DMS 273 treated with DMSO at 0.1 percent for 48 hours (cell line): ENCODE measurements at regions not wholly inside any gene's neighbourhood (a gene's known extent, or its start where the extent isn't known, plus 50 kb on each side); places are given as distances from the start of the nearest gene placed in this dataset.

ENCODE experiments used
- DNase-seq: peaks from one replicate; lab custom pipeline; 2025; lab: John Stamatoyannopoulos, UW

DNA sequence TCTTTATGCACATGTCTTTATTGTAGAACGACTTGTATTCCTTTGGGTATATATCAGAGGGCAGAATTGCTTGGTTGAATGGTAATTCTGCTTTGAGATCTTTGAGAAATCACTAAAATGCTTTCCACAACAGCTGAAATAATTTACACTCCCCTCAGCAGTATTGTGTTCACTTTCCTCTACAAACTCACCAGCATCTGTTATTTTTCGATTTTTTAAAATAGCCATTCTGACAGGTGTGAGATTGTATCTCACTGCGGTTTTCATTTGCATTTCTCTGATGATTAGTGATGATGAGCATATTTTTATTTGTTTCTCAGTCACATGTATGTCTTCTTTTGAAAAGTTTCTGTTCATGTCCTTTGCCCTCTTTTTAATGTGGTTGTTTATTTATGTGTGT is 459.8 kb downstream of the PABPC4L start:
- DNase-seq = no peak

DNA sequence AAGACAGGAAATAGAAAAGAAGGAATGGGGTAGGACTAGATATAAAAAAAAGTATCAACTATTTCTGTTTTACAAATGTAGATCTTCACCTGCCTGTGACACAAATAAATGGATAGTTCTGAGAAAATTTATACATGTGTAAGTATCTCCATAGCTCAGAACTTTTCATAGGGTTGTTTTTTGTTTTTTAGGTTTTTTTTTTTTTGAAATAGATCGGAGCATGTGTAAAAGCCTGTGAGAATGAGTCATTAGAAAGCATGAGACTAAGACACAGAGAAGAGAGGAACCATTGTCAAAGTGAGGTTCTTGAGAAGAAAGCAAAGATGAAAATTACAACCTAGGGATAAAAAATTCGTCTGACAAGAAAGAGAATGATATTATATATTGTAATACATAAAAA is 481.6 kb downstream of the PABPC4L start:
- DNase-seq = no peak

- no peak for DNase-seq
Observed at GRCh38 chr4:133719098-133719497, 482.5 kb downstream of the PABPC4L start.

- no peak for DNase-seq
Observed at GRCh38 chr4:133714211-133714610, 487.4 kb downstream of the PABPC4L start.

- no peak for DNase-seq
Observed at GRCh38 chr4:133713340-133713739, 488.2 kb downstream of the PABPC4L start.

GRCh38 chr4:133711817-133712216 is 489.8 kb downstream of the PABPC4L start:
- no peak for DNase-seq

GRCh38 chr4:133694416-133694815 is 507.2 kb downstream of the PABPC4L start:
- DNase-seq = no peak

- no peak for DNase-seq
Observed at GRCh38 chr4:133683967-133684366, 517.6 kb downstream of the PABPC4L start.

DNA sequence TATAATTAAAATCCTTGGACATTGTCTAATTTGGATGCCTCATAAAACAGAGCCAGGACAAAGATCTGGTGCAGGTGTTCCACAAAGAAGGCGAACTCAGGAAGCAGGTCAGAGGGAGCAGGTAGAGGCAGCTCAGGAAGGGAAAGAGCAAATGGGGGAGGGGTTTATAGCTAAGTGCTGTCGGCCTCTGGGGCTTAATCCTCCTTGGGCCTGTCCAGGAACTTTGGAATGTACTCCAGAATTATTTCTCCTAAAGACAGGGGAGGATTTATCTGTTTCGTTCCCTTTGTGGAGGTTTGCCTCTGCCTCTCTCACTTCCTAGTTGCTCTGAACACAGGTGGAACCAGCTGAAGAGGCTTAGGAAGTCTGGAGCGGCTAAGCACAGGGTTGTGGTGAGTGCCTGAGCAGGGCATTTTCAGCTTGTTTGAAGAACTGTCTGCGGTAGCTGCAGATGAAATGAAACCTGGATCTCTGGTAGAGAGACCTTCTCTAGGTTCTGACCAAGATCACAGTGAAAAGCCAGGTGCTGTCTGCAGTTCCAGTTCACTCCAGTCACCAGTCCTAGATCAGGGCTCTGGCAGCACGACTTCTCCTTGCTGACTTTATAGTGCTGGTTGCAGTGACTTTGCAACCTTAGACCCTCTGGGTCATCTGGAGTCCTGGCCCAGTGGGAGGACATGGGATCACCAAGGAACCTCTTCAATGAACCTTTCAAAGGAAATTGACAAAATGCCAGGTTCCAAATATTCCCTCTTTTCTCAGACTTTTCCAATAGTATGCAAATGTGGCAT is 519.2 kb downstream of the PCDH10 start:
- no peak for DNase-seq

DNA sequence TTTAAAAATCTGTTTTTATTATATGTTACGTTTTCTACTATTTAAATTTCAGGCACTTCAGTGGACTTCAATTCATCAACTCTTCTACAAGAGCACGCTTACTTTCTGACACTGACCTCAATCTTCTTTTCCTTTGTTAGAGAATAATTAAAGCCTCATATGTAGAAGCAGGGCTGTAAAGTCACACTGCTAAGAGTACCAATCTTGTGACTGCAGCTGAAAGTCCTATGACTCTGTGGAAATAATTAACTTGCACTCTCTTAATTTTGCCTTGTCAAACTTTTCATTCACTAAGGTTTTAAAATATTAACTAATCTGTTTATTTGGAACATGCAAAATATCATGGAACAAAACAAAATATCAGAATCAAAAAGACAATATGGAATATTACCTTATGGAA is 498.1 kb downstream of the PCDH10 start:
- no peak for DNase-seq

GRCh38 chr4:133641191-133641590 is 492.1 kb downstream of the PCDH10 start:
- DNase-seq = no peak

DNA sequence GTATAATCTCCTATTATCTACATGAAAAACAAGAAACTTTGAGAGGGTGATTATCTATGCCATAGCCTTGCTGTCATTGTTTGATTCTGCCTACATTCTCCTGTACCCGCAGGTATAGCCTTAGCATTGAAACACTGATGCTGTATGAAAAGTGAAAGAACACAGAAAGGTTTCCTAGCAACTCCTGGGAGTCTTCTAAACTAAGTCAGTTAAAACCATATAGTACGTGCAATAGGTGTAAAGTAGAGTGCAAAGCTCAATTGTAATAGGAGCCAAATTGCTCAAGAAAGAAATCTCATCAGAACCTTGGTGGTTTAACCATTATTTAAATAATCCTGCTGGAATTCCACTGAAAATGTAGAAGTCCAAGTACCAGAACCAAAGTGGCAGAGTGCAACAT is 489.7 kb downstream of the PCDH10 start:
- DNase-seq = no peak

DNA sequence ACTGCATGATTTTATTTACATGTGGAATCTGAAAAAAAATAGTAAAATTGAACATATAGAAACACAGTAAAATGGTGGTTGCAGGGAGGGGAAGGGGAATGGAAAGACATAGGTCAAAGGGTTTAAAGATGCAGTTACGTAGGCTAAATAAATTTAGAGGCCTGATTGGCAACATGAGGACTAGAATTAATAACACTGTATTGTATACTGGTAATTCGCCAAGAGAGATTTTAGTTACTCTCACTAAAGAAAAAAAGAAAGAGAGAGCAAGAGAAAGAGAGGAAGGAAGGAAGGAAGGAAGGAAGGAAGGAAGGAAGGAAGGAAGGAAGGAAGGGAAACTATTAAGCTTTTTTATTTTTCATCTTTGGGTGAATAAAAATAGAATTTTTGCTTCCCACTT is 488.1 kb downstream of the PCDH10 start:
- no peak for DNase-seq

DNA sequence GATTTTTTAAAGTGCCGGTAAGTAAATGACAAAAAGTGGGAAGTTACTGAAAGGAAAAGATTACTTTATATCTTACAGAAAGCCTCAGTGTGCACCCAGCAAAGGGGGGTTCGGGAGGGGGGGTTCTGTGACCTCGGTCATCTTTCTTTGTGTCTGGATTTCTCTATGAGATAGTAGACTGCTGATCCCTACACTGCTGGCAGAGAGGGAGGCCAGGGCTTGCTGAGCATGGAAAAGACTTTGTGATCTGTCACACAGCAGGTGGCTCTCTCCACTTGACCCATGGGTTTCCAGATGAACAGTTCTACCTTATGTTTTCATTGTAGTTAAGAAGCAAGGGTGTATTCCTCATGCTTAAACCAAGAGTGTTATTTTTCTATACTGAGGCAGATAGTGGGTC is 475.6 kb downstream of the PCDH10 start:
- no peak for DNase-seq

GRCh38 chr4:133623847-133624246 is 474.8 kb downstream of the PCDH10 start:
- no peak for DNase-seq

DNA sequence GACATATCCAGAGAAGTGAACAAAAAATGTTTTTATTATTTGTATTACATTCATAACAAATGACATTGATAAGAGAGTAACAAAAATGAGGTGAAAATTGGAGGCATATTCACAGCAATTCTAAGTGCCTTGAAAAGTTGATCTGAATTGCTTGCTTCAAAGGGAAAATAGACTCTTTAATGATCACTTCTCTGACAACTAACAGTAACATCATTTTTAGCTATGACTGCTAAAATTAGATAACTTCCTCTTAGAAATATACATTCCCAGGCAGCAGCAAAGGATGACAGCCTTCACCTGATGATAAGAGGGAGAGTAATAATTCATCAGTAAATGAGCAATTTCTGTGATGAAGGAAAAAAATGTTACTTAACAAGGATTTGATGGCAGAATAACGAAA is 472.5 kb downstream of the PCDH10 start:
- DNase-seq = no peak

- DNase-seq = no peak
Observed at GRCh38 chr4:133620555-133620954, 471.5 kb downstream of the PCDH10 start.

GRCh38 chr4:133618963-133619362 is 469.9 kb downstream of the PCDH10 start:
- DNase-seq = no peak

DNA sequence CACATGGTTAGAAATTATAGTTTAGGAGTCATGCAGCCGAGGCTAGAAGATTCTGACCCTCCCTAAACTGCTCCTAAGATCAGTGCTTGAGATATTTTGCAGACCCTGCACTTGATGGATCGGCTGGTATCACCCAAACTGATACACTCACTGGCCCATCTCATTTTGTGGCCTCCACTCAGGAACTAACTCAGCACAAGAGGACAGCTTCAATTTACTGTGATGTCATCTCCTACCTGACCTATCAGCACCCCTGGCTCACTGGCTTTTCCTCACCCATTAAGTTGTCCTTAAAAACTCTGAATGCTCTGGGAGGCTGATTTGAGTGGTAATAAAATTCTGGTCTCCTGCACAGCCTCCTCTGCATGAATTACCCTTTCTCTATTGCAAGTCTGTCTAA is 450.9 kb downstream of the PCDH10 start:
- no peak for DNase-seq

DNA sequence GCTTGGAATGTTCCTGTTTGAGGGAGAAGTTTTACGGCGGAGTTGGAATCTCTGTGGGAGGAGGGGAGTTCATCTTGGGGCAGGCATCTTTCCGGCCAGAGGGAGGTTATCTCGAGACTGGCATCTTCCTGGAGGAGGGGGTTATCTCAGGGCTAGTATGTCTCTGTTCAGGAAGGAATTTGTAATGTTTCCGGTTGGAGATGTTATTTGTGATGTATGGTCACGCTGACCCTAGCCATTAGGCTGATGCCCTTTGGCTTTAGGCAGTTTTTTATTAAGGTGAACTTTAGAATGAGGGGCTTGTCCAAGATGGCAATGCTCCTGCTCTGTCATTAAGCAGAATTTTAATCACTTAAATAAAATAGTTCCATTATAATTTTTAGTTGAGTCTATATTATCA is 449.7 kb downstream of the PCDH10 start:
- DNase-seq = no peak

- DNase-seq = no peak
Observed at GRCh38 chr4:133597251-133597650, 448.2 kb downstream of the PCDH10 start.

GRCh38 chr4:133596459-133596858 is 447.4 kb downstream of the PCDH10 start:
- DNase-seq = no peak

DNA sequence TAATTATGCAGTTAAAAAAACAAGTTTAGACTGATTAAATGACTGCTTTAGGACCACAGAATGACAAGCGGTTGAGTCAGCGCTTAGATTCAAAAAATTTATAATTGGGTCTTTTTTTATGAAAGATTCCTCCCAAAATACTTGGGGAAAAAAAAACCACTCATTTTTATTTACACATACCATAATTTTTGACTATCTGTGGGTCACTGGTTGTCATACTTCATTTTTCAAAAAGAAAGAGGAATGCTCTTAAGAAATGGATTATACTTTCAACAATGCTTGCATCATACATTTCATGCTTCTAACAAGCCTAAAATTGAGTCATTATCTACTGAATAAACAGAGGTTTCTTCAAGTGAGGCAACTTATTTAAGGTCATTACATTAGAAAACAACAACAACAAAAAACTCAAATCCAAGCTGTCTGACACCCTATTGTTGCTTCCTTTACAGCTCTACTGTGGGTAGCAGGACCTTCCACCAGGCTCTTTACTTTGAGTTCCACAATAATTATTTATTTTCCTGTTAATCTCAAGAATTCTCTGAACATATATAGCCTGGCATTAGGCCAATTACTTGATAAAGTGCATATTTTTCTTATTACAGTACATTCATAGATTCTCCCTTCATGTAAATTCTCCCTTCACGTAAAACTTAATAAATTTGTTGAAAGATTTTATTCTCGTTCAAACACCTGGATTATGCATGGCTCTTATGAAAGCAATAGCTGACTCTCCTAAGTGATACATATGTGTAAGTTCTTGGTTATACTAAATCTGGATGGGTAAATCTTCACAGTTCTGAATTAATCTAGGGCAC is 445.5 kb downstream of the PCDH10 start:
- no peak for DNase-seq
